ENCODE measurements at regions not wholly inside any gene's neighbourhood (a gene's known extent, or its start where the extent isn't known, plus 50 kb on each side); places are given as distances from the start of the nearest gene placed in this dataset.

- Histone ChIP-seq H3K27me3 (ENCODE audit: control insufficient read depth, insufficient read depth, low read length) (no peaks in the 10 kb centered on the region), H3K4me1 (ENCODE audit: control insufficient read depth, insufficient read depth, low read length) (no peaks in the 10 kb centered on the region; the same call in 1 of the 2 replicates), H3K36me3 (ENCODE audit: control insufficient read depth, insufficient read depth, low read length) (no peaks in the 10 kb centered on the region), H3K4me3 (ENCODE audit: low read depth in 2 of 2, low read length in 2 of 2) (no peak overlapping the region), H3K9me3 (ENCODE audit: control insufficient read depth, insufficient read depth, low read depth, low read length) (no peaks in the 10 kb centered on the region), H3K27ac (ENCODE audit: low read length) (no peak overlapping the region)
- intact Hi-C loops (cut with micrococcal nuclease; ENCODE audit: unreplicated experiment) (no loop called here), in situ Hi-C loops (cut with HindIII; ENCODE audit: low pct_unique_long_range_greater_than_20kb, low sequenced_read_pairs) (no loop called here)
- TF ChIP-seq SIN3A (IDR thresholded peaks at IDR 0.05; ENCODE audit: borderline replicate concordance, insufficient read depth, low read depth, low read length) (no peak), POLR2AphosphoS5 (IDR thresholded peaks at IDR 0.05; ENCODE audit: low read depth, low read length) (no peak), REST (IDR thresholded peaks at IDR 0.05; ENCODE audit: insufficient read depth in 1 of 2, low read depth in 2 of 2, low read length in 1 of 2) (no peak), TCF7L2 (IDR thresholded peaks at IDR 0.05; ENCODE audit: low read depth, low read length) (no peak), CTCF (IDR thresholded peaks at IDR 0.05) (no peak)
- BruUV-seq (replicated peaks), result no TSS peak
- DNase-seq (ENCODE audit: low read depth, low spot score) (no peak), ATAC-seq (no peak)
- ChIA-PET CTCF (no interaction called here), POLR2A (no interaction called here)
Observed at GRCh38 chr9:88775559-88775958, 215.7 kb upstream of the S1PR3 start.

GRCh38 chr9:88775966-88776365 lies 215.3 kb upstream of the S1PR3 start:
- Histone ChIP-seq H3K4me3 (ENCODE audit: low read depth in 2 of 2, low read length in 2 of 2) (no peak overlapping the region), H3K36me3 (ENCODE audit: control insufficient read depth, insufficient read depth, low read length) (no peaks in the 10 kb centered on the region), H3K27ac (ENCODE audit: low read length) (no peak overlapping the region), H3K4me1 (ENCODE audit: control insufficient read depth, insufficient read depth, low read length) (no peaks in the 10 kb centered on the region; the same call in 1 of the 2 replicates), H3K9me3 (ENCODE audit: control insufficient read depth, insufficient read depth, low read depth, low read length) (no peaks in the 10 kb centered on the region), H3K27me3 (ENCODE audit: control insufficient read depth, insufficient read depth, low read length) (no peaks in the 10 kb centered on the region)
- in situ Hi-C loops (cut with HindIII; ENCODE audit: low pct_unique_long_range_greater_than_20kb, low sequenced_read_pairs), result no loop called here
- POLR2A ChIA-PET, result no interaction called here
- intact Hi-C loops (cut with micrococcal nuclease; ENCODE audit: unreplicated experiment), result no loop called here
- no peak for TF ChIP-seq REST (IDR thresholded peaks at IDR 0.05; ENCODE audit: insufficient read depth in 1 of 2, low read depth in 2 of 2, low read length in 1 of 2)
- no peak for TF ChIP-seq POLR2AphosphoS5 (IDR thresholded peaks at IDR 0.05; ENCODE audit: low read depth, low read length)
- TF ChIP-seq CTCF (IDR thresholded peaks at IDR 0.05), result no peak
- no peak for TF ChIP-seq SIN3A (IDR thresholded peaks at IDR 0.05; ENCODE audit: borderline replicate concordance, insufficient read depth, low read depth, low read length)
- TF ChIP-seq TCF7L2 (IDR thresholded peaks at IDR 0.05; ENCODE audit: low read depth, low read length), result no peak
- ATAC-seq (no peak), DNase-seq (ENCODE audit: low read depth, low spot score) (no peak)
- CTCF ChIA-PET, result no interaction called here
- BruUV-seq (replicated peaks), result no TSS peak
